Activated gamma-delta T cell (primary cell): ENCODE measurements at regions not wholly inside any gene's neighbourhood (a gene's known extent, or its start where the extent isn't known, plus 50 kb on each side); places are given as distances from the start of the nearest gene placed in this dataset.
"Not testable (repeated sequence)": the region's sequence is repeated elsewhere in the genome, so short reads cannot be mapped to it uniquely, and the experiment has no call there.

Experiments used
- DNase-seq: peaks from one replicate; lab custom pipeline; 2025; lab: John Stamatoyannopoulos, UW

- DNase-seq: no peak
Observed at GRCh38 chr2:35933031-35933430, 422.5 kb upstream of the CRIM1 start.

GRCh38 chr2:35932276-35932963, 423.2 kb upstream of the CRIM1 start:
- DNase-seq: no peak

- DNase-seq: no peak
Observed at GRCh38 chr2:35931626-35932025, 424.0 kb upstream of the CRIM1 start.

GRCh38 chr2:35931115-35931514, 424.5 kb upstream of the CRIM1 start:
- no peak for DNase-seq

GRCh38 chr2:35929551-35929950, 426.0 kb upstream of the CRIM1 start:
- no peak for DNase-seq

- no peak for DNase-seq
Observed at GRCh38 chr2:35920061-35920460, 435.5 kb upstream of the CRIM1 start.

GRCh38 chr2:35915261-35915660, 440.3 kb upstream of the CRIM1 start:
- no peak for DNase-seq

GRCh38 chr2:35891936-35892335, 463.6 kb upstream of the CRIM1 start:
- no peak for DNase-seq

- DNase-seq: no peak
Observed at GRCh38 chr2:35891528-35891927, 464.1 kb upstream of the CRIM1 start.

- DNase-seq: no peak
Observed at GRCh38 chr2:35887146-35887545, 468.4 kb upstream of the CRIM1 start.

GRCh38 chr2:35873921-35874320, 481.7 kb upstream of the CRIM1 start:
- no peak for DNase-seq

- no peak for DNase-seq
Observed at GRCh38 chr2:35871672-35872071, 483.9 kb upstream of the CRIM1 start.

- DNase-seq: no peak
Observed at GRCh38 chr2:35870713-35871112, 484.9 kb upstream of the CRIM1 start.

- no peak for DNase-seq
Observed at GRCh38 chr2:35864141-35864540, 491.4 kb upstream of the CRIM1 start.

GRCh38 chr2:35858216-35858615, 497.4 kb upstream of the CRIM1 start:
- DNase-seq: no peak

- no peak for DNase-seq
Observed at GRCh38 chr2:35857498-35857897, 498.1 kb upstream of the CRIM1 start.

GRCh38 chr2:35831385-35831784, 524.2 kb upstream of the CRIM1 start:
- DNase-seq: no peak

- DNase-seq: no peak
Observed at GRCh38 chr2:35830833-35831232, 524.7 kb upstream of the CRIM1 start.

GRCh38 chr2:35827086-35827485, 528.5 kb upstream of the CRIM1 start:
- no peak for DNase-seq

- no peak for DNase-seq
Observed at GRCh38 chr2:35822716-35823115, 532.9 kb upstream of the CRIM1 start.

- no peak for DNase-seq
Observed at GRCh38 chr2:35821675-35822074, 533.9 kb upstream of the CRIM1 start.

GRCh38 chr2:35820391-35820790, 535.2 kb upstream of the CRIM1 start:
- DNase-seq: no peak

- DNase-seq: no peak
Observed at GRCh38 chr2:35819033-35819432, 536.5 kb upstream of the CRIM1 start.

GRCh38 chr2:35818359-35818758, 537.2 kb upstream of the CRIM1 start:
- not testable (repeated sequence) for DNase-seq
